Neural cell (in vitro differentiated cells): ENCODE measurements at regions not wholly inside any gene's neighbourhood (a gene's known extent, or its start where the extent isn't known, plus 50 kb on each side); places are given as distances from the start of the nearest gene placed in this dataset.

Source experiments
- H2AFZ ChIP-seq: fragments of 200-600, 300-800 bp; sonication (generic), shearing (Covaris generic); 2 replicates; pipeline ENCODE4 v1.6.0; 2014; ENCODE audit warnings: low read depth, mild to moderate bottlenecking, antibody characterized with exemption, low read length, moderate library complexity
- H3F3A ChIP-seq: fragments of 200-600 bp; shearing (Covaris generic); 2 replicates; pipeline ENCODE4 v1.6.1; 2016; ENCODE audit warnings: mild to moderate bottlenecking, moderate library complexity, mixed read lengths, antibody characterized with exemption, low read length; ENCODE audit not compliant: insufficient read depth, poor library complexity, severe bottlenecking
- H3K27ac ChIP-seq: fragments of 200-600, 300-800 bp; sonication (generic), shearing (Covaris generic); 2 replicates; pipeline ENCODE4 v1.5.1; 2014; ENCODE audit warnings: mild to moderate bottlenecking, low read length, moderate library complexity
- H3K27me3 ChIP-seq: fragments of 300-800, 200-600 bp; sonication (generic), shearing (Covaris generic); 2 replicates; pipeline ENCODE4 v1.6.0; 2014; ENCODE audit warnings: mild to moderate bottlenecking, low read depth, low read length, moderate library complexity; ENCODE audit not compliant: insufficient read depth
- H3K36me3 ChIP-seq: fragments of 300-800, 200-600 bp; sonication (generic), shearing (Covaris generic); 2 replicates; pipeline ENCODE4 v1.5.1; 2014; ENCODE audit warnings: mild to moderate bottlenecking, antibody characterized with exemption, low read length, moderate library complexity; ENCODE audit not compliant: insufficient read depth
- H3K4me2 ChIP-seq: fragments of 300-800, 200-600 bp; sonication (generic), shearing (Covaris generic); 2 replicates; pipeline ENCODE4 v1.6.0; 2014; ENCODE audit warnings: mild to moderate bottlenecking, low read length
- H3K4me3 ChIP-seq: fragments of 300-800, 200-600 bp; sonication (generic), shearing (Covaris generic); 2 replicates; pipeline ENCODE4 v1.5.1; 2014; ENCODE audit warnings: mild to moderate bottlenecking, low read length, moderate library complexity
- H3K79me2 ChIP-seq: fragments of 200-600 bp; shearing (Covaris generic); replicated peaks from 2 replicates; pipeline ENCODE4 v1.6.0; 2014; ENCODE audit warnings: mild to moderate bottlenecking, low read length, moderate library complexity; ENCODE audit not compliant: insufficient read depth
- H3K9ac ChIP-seq: fragments of 300-800, 200-600 bp; sonication (generic), shearing (Covaris generic); 2 replicates; pipeline ENCODE4 v1.6.1; 2016; ENCODE audit warnings: mild to moderate bottlenecking, low read length, mixed read lengths
- H3K9me2 ChIP-seq: fragments of 200-600 bp; shearing (Covaris generic); 2 replicates; pipeline ENCODE4 v1.6.1; 2016; ENCODE audit warnings: mild to moderate bottlenecking, low read length, mixed read lengths; ENCODE audit not compliant: insufficient read depth
- H3K9me3 ChIP-seq: fragments of 200-600, 300-800 bp; sonication (generic), shearing (Covaris generic); 2 replicates; pipeline ENCODE4 v1.6.1; 2016; ENCODE audit warnings: mild to moderate bottlenecking, mixed run types, low read length, moderate library complexity, mixed read lengths
- H4K20me1 ChIP-seq: fragments of 200-600 bp; shearing (Covaris generic); 2 replicates; pipeline ENCODE4 v1.6.1; 2016; ENCODE audit warnings: mild to moderate bottlenecking, mixed run types; ENCODE audit not compliant: insufficient read depth
- CTCF ChIP-seq: fragments of 450-650 bp; IDR thresholded peaks from 2 replicates; pipeline ENCODE4 v1.5.1; 2014; ENCODE audit warnings: antibody characterized with exemption, mild to moderate bottlenecking, moderate library complexity; ENCODE audit not compliant: poor library complexity, severe bottlenecking
- EP300 ChIP-seq: fragments of 450-650 bp; conservative IDR thresholded peaks from 2 replicates; pipeline ENCODE4 v1.6.1; 2014; ENCODE audit warnings: antibody characterized with exemption, mild to moderate bottlenecking, moderate library complexity; ENCODE audit not compliant: poor library complexity, severe bottlenecking
- EZH2 ChIP-seq: fragments of 200-600, 300-800 bp; shearing (Covaris generic), sonication (generic); IDR thresholded peaks from 2 replicates; pipeline ENCODE4 v1.6.1; 2014; ENCODE audit warnings: antibody characterized with exemption, low read length, borderline replicate concordance, mild to moderate bottlenecking; ENCODE audit not compliant: insufficient read depth, poor library complexity, severe bottlenecking
- MXI1 ChIP-seq: fragments of 450-650 bp; conservative IDR thresholded peaks from 2 replicates; pipeline ENCODE4 v1.6.1; 2014; ENCODE audit warnings: antibody characterized with exemption, mild to moderate bottlenecking; ENCODE audit not compliant: poor library complexity, severe bottlenecking
- POLR2AphosphoS5 ChIP-seq: IDR thresholded peaks from 2 replicates; pipeline ENCODE4 v1.6.1; 2012
- RAD21 ChIP-seq: fragments of 450-650 bp; conservative IDR thresholded peaks from 2 replicates; pipeline ENCODE4 v1.6.1; 2014; ENCODE audit warnings: antibody characterized with exemption, mild to moderate bottlenecking, moderate library complexity
- SMC3 ChIP-seq: fragments of 450-650 bp; conservative IDR thresholded peaks from 2 replicates; pipeline ENCODE4 v1.6.1; 2014; ENCODE audit warnings: antibody characterized with exemption, mild to moderate bottlenecking, moderate library complexity; ENCODE audit not compliant: poor library complexity
- TAF1 ChIP-seq: IDR thresholded peaks from 2 replicates; pipeline ENCODE4 v1.6.1; 2012; ENCODE audit warnings: low read depth
- TF ChIP-seq, protein P1 (sequence below): IDR thresholded peaks from 2 replicates; pipeline ENCODE4 v1.6.1; 2012; ENCODE audit warnings: borderline replicate concordance

- Histone ChIP-seq H3K27me3 (no peaks in the 10 kb centered on the region), H3K27ac (no peak overlapping the region), H4K20me1 (no peaks in the 10 kb centered on the region), H3F3A (no peaks in the 10 kb centered on the region), H3K4me3 (no peak overlapping the region), H3K9ac (no peak overlapping the region), H3K9me3 (no peaks in the 10 kb centered on the region), H3K4me2 (no peak overlapping the region), H3K9me2 (no peaks in the 10 kb centered on the region), H3K79me2 (no peaks in the 10 kb centered on the region), H2AFZ (no peak overlapping the region), H3K36me3 (no peaks in the 10 kb centered on the region)
- TF ChIP-seq TAF1: no peak
- TF ChIP-seq EP300: no peak
- TF ChIP-seq MXI1: no peak
- TF ChIP-seq RAD21: no peak
- TF ChIP-seq, protein P1, sequence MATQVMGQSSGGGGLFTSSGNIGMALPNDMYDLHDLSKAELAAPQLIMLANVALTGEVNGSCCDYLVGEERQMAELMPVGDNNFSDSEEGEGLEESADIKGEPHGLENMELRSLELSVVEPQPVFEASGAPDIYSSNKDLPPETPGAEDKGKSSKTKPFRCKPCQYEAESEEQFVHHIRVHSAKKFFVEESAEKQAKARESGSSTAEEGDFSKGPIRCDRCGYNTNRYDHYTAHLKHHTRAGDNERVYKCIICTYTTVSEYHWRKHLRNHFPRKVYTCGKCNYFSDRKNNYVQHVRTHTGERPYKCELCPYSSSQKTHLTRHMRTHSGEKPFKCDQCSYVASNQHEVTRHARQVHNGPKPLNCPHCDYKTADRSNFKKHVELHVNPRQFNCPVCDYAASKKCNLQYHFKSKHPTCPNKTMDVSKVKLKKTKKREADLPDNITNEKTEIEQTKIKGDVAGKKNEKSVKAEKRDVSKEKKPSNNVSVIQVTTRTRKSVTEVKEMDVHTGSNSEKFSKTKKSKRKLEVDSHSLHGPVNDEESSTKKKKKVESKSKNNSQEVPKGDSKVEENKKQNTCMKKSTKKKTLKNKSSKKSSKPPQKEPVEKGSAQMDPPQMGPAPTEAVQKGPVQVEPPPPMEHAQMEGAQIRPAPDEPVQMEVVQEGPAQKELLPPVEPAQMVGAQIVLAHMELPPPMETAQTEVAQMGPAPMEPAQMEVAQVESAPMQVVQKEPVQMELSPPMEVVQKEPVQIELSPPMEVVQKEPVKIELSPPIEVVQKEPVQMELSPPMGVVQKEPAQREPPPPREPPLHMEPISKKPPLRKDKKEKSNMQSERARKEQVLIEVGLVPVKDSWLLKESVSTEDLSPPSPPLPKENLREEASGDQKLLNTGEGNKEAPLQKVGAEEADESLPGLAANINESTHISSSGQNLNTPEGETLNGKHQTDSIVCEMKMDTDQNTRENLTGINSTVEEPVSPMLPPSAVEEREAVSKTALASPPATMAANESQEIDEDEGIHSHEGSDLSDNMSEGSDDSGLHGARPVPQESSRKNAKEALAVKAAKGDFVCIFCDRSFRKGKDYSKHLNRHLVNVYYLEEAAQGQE: no peak
- TF ChIP-seq SMC3: no peak
- no peak for TF ChIP-seq CTCF
- TF ChIP-seq POLR2AphosphoS5: no peak
- TF ChIP-seq EZH2: no peak
Measured at GRCh38 chr2:128477026-128477820, 158.6 kb upstream of the HS6ST1 start.

GRCh38 chr2:128477891-128478290 is 159.2 kb upstream of the HS6ST1 start:
- Histone ChIP-seq H3K4me3 (no peak overlapping the region), H3K27me3 (no peaks in the 10 kb centered on the region), H3K9ac (no peak overlapping the region), H3K79me2 (no peaks in the 10 kb centered on the region), H3F3A (no peaks in the 10 kb centered on the region), H3K27ac (no peak overlapping the region), H3K4me2 (no peak overlapping the region), H3K36me3 (no peaks in the 10 kb centered on the region), H4K20me1 (no peaks in the 10 kb centered on the region), H3K9me2 (no peaks in the 10 kb centered on the region), H3K9me3 (no peaks in the 10 kb centered on the region), H2AFZ (no peak overlapping the region)
- TF ChIP-seq EP300: no peak
- TF ChIP-seq, protein P1: no peak
- no peak for TF ChIP-seq CTCF
- TF ChIP-seq SMC3: no peak
- TF ChIP-seq TAF1: no peak
- no peak for TF ChIP-seq MXI1
- TF ChIP-seq RAD21: no peak
- no peak for TF ChIP-seq POLR2AphosphoS5
- TF ChIP-seq EZH2: no peak
